ENCODE measurements at regions not wholly inside any gene's neighbourhood (a gene's known extent, or its start where the extent isn't known, plus 50 kb on each side); places are given as distances from the start of the nearest gene placed in this dataset.

GRCh38 chr18:44259610-44260009, 421.1 kb upstream of the SETBP1 start:
- H3K4me3 ChIP-seq = no peak overlapping the region
- H3K27me3 ChIP-seq = no peaks in the 10 kb centered on the region
- no peaks in the 10 kb centered on the region for H3K36me3 ChIP-seq
- H3K9me3 ChIP-seq = peaks cover 0 to 12% of the 10 kb centered on the region in 2 donors
- no peaks in the 10 kb centered on the region for H3K4me1 ChIP-seq
- no peak for DNase-seq (ENCODE audit: low spot score)
- no peak overlapping the region for H3K27ac ChIP-seq
- TF ChIP-seq CTCF (IDR thresholded peaks at IDR 0.05) = no peak

GRCh38 chr18:44265437-44265836, 415.3 kb upstream of the SETBP1 start:
- no peaks in the 10 kb centered on the region for H3K36me3 ChIP-seq
- no peak overlapping the region for H3K4me3 ChIP-seq
- no peak overlapping the region for H3K27ac ChIP-seq
- no peak for TF ChIP-seq CTCF (IDR thresholded peaks at IDR 0.05)
- DNase-seq (ENCODE audit: low spot score) = no peak
- no peaks in the 10 kb centered on the region for H3K27me3 ChIP-seq
- H3K4me1 ChIP-seq = no peaks in the 10 kb centered on the region
- H3K9me3 ChIP-seq = peaks cover 0 to 12% of the 10 kb centered on the region in 2 donors

GRCh38 chr18:44273298-44273697, 407.4 kb upstream of the SETBP1 start:
- TF ChIP-seq CTCF (IDR thresholded peaks at IDR 0.05) = no peak
- H3K4me1 ChIP-seq = no peaks in the 10 kb centered on the region
- H3K4me3 ChIP-seq = no peak overlapping the region
- no peaks in the 10 kb centered on the region for H3K9me3 ChIP-seq
- no peak for DNase-seq (ENCODE audit: low spot score)
- no peak overlapping the region for H3K27ac ChIP-seq
- no peaks in the 10 kb centered on the region for H3K27me3 ChIP-seq
- H3K36me3 ChIP-seq = no peaks in the 10 kb centered on the region

GRCh38 chr18:44280479-44280878, 400.2 kb upstream of the SETBP1 start:
- no peak for TF ChIP-seq CTCF (IDR thresholded peaks at IDR 0.05)
- Histone ChIP-seq H3K9me3 (no peaks in the 10 kb centered on the region), H3K4me3 (no peak overlapping the region), H3K27me3 (no peaks in the 10 kb centered on the region), H3K4me1 (no peaks in the 10 kb centered on the region), H3K36me3 (no peaks in the 10 kb centered on the region), H3K27ac (no peak overlapping the region)
- DNase-seq (ENCODE audit: low spot score) = no peak

GRCh38 chr18:44286049-44286448, 394.6 kb upstream of the SETBP1 start:
- H3K4me1 ChIP-seq = no peaks in the 10 kb centered on the region
- no peaks in the 10 kb centered on the region for H3K27me3 ChIP-seq
- H3K36me3 ChIP-seq = no peaks in the 10 kb centered on the region
- H3K9me3 ChIP-seq = no peaks in the 10 kb centered on the region
- DNase-seq (ENCODE audit: low spot score) = no peak
- no peak overlapping the region for H3K27ac ChIP-seq
- no peak overlapping the region for H3K4me3 ChIP-seq
- TF ChIP-seq CTCF (IDR thresholded peaks at IDR 0.05) = no peak

GRCh38 chr18:44290366-44290977, 390.2 kb upstream of the SETBP1 start:
- no peak overlapping the region for H3K4me3 ChIP-seq
- no peak overlapping the region for H3K27ac ChIP-seq

More at GRCh38 chr18:44290366-44290977, 390.2 kb upstream of the SETBP1 start:
- H3K36me3 ChIP-seq = no peaks in the 10 kb centered on the region
- H3K4me1 ChIP-seq = no peaks in the 10 kb centered on the region
- no peak for DNase-seq (ENCODE audit: low spot score)
- no peaks in the 10 kb centered on the region for H3K27me3 ChIP-seq
- H3K9me3 ChIP-seq = no peaks in the 10 kb centered on the region
- no peak for TF ChIP-seq CTCF (IDR thresholded peaks at IDR 0.05)

All from right atrium auricular region (tissue), 2 donors.